GM12872 (cell line): ENCODE measurements at regions not wholly inside any gene's neighbourhood (a gene's known extent, or its start where the extent isn't known, plus 50 kb on each side); places are given as distances from the start of the nearest gene placed in this dataset.

ENCODE experiments used
- TF ChIP-seq, protein P1 (sequence below): IDR thresholded peaks from 3 replicates; pipeline ENCODE4 v1.5.1; 2011; ENCODE audit warnings: low read depth, mild to moderate bottlenecking, low read length, moderate library complexity; ENCODE audit not compliant: insufficient read depth

DNA sequence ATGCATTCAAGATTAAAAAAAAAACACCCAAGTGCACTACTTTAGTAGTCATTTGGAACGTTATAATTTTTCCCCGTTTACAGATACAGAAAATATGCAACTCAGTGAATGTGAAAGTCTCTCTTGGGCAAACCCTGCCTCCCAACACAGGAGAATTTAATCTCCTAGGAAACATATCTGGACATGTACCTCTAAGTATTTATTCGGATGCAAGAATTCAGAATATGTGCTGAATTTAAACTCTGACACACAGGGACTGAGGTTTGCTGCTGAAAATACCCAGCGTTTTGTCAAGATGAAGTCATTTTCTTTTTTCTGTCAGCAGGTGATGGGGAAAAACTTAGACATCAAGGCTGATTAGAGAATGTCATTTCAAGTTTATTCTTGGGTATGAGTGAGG, 105.4 kb downstream of the ACKR3 start:
- TF ChIP-seq, protein P1, sequence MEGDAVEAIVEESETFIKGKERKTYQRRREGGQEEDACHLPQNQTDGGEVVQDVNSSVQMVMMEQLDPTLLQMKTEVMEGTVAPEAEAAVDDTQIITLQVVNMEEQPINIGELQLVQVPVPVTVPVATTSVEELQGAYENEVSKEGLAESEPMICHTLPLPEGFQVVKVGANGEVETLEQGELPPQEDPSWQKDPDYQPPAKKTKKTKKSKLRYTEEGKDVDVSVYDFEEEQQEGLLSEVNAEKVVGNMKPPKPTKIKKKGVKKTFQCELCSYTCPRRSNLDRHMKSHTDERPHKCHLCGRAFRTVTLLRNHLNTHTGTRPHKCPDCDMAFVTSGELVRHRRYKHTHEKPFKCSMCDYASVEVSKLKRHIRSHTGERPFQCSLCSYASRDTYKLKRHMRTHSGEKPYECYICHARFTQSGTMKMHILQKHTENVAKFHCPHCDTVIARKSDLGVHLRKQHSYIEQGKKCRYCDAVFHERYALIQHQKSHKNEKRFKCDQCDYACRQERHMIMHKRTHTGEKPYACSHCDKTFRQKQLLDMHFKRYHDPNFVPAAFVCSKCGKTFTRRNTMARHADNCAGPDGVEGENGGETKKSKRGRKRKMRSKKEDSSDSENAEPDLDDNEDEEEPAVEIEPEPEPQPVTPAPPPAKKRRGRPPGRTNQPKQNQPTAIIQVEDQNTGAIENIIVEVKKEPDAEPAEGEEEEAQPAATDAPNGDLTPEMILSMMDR: no peak

DNA sequence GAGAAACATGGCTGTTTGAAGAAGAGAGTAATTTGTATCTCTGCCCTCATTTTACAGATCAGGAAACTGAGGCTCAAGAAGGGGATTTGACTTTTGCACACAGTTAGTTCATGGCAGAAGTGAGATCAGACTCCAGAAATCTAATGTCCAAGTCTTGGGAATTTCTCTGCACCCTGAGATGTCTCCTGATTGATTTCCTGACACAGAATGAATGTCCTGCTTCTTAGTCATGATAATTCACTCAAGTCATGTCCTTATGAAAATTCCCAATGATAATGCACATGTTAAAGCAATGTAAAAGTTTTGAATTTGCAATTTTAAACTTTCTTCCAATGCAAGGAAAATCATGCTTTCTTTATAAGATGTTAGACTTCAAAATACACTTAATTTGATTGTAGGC, 105.9 kb downstream of the ACKR3 start:
- TF ChIP-seq, protein P1: no peak

DNA sequence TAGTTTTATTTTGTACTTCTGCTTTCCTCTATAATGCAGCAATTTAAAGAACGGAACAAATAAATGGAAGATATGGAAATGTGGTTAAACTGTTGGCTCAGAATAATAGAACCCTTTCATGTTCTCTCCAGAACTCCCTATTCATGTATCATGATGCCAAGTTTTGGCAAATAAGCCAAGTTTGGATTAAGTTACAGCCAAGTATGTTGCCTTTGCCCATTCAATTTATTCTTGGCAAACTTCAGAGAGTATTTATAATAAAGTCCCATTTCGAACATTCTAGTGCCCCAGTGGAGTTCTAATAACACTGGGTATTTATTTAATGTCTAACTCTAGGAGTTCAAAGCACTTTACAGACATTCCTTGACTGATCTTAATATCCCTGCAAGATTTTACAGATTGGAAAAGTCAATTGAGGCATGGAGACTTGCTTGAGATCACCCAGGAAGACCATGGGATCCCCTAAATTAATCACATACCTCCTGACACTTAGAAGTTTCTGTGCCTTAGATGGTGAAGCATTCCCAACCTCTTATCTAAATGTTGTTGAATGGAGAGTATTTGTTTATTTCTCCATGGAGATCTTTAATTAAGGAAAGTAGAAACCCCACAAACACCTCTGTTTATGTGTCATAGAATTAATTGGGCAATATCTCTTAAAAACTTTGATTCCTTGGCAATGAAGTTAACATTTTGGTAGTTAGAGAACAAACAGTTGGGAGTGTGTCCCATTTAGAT, 106.7 kb downstream of the ACKR3 start:
- TF ChIP-seq, protein P1: no peak

DNA sequence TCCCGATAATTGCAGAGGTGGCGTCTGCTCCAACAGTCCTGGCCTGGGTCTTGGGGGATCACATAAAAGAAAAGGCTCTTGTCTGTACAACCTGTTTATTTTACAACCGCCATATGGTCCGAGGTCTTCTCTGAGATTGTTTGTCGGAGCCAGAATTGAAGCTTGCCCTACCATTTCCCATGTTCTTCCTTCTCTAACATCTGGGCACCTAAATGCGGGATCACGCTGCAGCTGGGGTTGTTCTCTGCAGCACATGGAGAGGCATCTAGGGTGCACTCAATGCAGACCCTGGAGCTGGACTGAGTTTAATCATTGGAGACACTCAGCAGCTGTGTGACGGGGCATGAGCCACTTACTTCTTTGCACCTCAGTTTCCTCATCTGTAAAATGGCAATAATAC, 107.7 kb downstream of the ACKR3 start:
- TF ChIP-seq, protein P1: no peak

DNA sequence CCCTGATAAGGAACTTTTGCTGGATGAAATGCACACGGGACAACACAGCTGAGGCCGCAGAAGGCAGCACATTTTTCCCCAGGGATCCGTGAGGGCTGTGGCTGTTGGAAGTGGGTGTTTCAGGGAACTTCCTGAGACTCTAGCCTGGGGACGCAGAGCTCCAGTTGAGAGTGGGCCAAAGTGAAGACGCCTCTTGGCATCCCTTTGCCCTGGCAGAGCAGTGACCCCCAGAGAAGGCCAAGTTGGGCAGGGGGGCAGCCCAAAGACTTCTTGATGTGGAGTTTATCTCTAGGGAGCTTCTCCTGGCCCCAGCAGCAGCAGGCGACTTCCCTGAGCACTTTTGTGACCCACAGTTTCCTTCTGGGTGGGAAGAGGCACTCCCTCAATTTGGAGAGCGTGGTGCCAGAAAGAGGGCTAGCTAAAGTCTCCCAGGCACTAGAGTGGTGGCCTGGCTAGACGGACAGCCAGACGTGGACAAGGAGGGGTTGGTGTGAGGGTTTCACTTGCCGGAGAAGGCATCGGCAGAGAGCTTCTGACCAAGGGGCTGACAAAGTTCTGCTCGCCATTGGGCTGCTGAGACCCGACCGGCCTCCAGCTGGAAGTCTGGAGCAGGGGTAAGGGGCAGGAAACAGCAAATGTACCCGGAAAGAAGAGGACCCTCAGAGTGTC, 108.8 kb downstream of the ACKR3 start:
- TF ChIP-seq, protein P1: no peak

DNA sequence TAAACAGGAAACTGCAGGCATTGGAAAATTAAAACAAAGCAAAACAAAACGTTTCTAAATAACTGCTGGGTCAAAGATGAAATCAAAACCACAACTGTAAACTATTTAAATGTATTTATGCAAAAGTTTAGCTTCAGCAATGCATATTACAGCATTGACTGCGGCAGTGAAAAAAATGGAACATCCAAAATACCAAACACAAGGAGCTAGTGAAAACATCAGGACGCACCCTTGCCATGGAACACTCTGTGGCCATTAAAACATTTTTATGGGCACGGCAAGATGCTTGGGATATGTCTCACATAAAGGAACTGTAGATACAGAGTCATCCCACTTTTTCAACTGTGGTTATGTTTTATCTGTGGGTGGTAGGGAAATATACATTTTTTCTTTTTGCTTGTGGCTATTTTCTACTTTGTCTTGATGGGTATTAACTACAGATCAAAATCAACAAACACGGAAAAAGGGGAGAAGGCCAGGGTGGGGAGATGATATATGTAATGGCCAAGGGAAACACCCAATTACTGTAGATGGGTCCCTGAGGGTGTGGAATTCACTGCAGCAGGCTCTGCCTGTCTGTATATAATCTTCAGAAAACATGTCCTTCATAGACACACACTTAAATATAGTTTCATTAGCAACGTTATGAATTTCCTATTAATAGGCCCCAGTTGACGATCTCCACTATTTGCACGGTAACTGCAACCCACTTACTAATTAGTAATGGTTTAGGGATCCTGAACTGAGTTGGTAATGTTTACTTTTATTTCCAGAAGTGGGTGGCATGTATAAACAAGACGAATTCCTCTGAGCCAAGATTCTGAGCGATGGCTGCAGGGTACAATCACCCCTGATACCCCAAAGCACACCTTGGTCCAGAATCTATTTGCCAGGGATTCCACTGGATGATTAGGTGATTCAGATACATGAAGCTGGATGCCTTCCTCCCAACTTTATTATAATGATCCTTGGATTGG, 110.5 kb downstream of the ACKR3 start:
- TF ChIP-seq, protein P1: no peak
